Kidney capillary endothelial cell (primary cell): ENCODE measurements at regions not wholly inside any gene's neighbourhood (a gene's known extent, or its start where the extent isn't known, plus 50 kb on each side); places are given as distances from the start of the nearest gene placed in this dataset.
"Not testable (repeated sequence)": the region's sequence is repeated elsewhere in the genome, so short reads cannot be mapped to it uniquely, and the experiment has no call there.

Experiments
- DNase-seq: peaks from one replicate; pipeline ENCODE4 v3.0.0-alpha.2; 2018; ENCODE audit warnings: low spot score

GRCh38 chr9:42325561-42325960, 142.1 kb downstream of the SPATA31A6 start:
- DNase-seq, result not testable (repeated sequence)

- not testable (repeated sequence) for DNase-seq
These were observed 143.0 kb downstream of the SPATA31A6 start for GRCh38 chr9:42326482-42326881.

- not testable (repeated sequence) for DNase-seq
These were observed 151.9 kb downstream of the SPATA31A6 start for GRCh38 chr9:42335342-42335741.

GRCh38 chr9:42335984-42336657, 152.7 kb downstream of the SPATA31A6 start:
- not testable (repeated sequence) for DNase-seq

GRCh38 chr9:42338275-42338674, 154.8 kb downstream of the SPATA31A6 start:
- not testable (repeated sequence) for DNase-seq

DNA sequence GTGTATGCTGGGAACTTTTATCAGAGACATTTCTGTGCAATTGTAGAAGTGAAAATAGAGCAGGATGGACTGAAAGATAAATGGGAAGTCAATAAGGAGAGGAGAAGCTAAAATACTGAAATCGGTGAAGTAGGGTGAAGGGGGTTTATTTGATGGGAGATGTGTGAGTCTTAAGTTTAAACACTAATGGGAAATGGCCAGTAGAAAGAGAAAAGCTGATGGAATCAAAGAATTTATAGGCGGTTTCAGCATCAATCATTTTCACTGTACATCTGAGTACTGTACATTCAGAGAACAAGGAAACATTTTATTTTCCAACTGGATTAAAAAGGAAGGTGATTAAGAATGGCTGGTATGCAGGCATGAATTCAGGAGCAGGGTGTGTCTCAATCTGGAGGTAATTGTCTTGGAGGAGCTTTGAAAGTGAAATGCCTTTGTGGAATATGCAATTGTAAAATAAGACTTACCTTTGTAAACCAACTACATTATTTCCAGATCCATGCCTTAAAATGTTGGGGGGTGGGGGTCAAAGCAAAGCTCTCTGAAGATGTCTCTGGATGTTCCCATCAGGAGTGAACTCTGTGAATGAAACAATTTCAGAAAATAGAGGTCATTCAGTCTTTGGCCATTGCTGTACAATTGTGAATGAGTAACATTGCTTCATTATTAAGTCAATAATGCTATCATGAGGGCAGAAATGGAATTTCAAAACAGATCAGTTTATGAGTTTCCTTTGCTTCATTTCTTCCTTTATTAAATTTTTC, 156.4 kb downstream of the SPATA31A6 start:
- DNase-seq, result not testable (repeated sequence)

- not testable (repeated sequence) for DNase-seq
These were observed 156.9 kb downstream of the SPATA31A6 start for GRCh38 chr9:42340435-42340723.

GRCh38 chr9:42341860-42342259, 158.4 kb downstream of the SPATA31A6 start:
- DNase-seq, result not testable (repeated sequence)

DNA sequence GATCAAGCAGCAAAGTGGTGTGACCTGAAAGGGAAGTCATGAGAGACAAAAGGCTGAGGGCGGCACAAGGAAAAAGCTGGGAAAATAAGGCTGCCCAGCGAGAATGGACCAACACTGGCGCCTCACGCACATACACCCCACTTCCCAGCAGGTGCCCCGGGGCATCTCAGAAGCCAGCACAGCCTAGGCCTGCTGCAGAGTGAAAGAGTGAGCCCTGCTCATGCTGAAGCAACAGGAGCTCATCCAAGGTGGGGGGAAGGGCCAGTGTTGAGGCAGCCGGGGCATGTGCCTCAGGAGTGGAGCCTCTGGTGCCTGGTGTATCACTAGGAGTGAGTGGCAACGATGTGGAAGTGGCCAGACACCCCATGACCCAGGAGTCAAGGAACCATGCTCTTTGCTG, 158.8 kb downstream of the SPATA31A6 start:
- DNase-seq, result not testable (repeated sequence)

GRCh38 chr9:42344508-42344907, 161.0 kb downstream of the SPATA31A6 start:
- not testable (repeated sequence) for DNase-seq

DNA sequence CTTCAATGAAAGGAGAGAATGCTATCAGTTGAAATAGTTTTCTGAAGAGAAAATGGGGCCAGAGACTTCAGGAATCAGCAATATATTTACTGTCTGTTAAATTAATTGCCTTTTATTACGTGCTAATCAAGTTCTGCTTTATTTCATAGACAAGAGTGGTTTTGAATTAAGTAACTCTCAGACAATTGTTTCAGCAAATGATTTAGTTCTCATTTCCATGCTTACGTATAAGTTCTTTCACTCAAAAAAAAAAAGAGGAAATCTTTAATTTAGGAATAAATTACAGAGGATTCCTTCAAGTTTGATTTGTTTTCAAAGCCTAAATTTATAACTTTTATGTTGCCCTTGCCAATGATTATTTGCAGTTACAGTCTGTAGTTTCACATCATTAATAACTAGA, 163.5 kb downstream of the SPATA31A6 start:
- not testable (repeated sequence) for DNase-seq

- not testable (repeated sequence) for DNase-seq
These were observed 165.7 kb downstream of the SPATA31A6 start for GRCh38 chr9:42349181-42349580.

DNA sequence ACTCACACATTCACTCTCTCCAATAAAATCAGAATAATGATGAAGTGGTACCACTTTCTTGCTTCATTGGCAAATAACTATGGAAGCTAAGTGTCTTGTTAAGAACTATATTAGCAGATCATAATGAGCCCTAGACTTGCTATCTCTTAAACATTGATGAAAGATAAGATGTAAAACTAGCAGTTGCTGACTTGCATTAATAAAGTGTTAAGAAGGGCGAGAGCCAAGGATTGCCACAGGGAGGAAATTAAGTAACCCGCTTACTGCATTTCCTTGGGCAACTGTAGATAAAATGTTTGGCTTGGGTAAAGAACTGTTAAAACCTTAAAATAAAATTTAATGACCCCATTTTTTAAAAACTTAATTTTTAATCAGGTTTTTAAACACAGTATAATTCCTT, 167.0 kb downstream of the SPATA31A6 start:
- not testable (repeated sequence) for DNase-seq

DNA sequence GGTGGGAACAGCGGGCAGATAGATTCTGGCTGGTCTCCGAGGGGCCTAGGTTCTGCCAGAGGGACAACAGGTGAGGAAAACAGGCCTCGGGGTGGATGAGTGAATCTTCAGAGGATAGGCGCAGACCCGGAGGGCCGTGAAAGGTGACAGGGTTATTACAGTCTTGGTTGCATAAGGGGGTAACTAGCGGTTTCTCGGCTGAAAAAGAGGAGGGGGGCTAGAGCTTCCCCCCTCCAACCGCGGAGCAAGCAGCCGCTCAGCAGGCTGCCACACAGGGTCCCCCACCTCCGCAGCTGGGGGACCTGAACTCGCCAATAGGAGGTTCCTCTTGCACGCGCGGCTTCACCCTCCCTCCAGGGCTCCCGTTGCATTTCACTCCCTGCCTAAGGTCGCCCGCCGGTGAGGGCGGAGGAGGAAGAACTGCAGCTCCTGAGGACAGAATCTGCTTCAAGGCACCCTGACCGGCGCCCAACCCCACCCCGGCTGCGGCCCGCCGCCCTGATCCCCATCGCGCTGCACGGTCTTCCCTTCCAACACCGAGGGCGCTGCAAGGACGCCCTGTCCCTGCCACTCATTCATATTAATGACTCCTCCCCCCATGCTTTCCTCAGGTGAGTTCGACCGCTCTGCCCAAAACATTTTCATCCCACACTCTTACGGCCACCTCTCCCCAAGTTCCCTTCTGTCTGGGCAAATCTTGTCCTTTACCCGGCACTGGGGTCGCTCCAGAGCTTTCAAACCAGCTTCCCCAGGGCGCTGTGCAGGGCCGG, 174.3 kb downstream of the SPATA31A6 start:
- DNase-seq, result not testable (repeated sequence)

- DNase-seq, result not testable (repeated sequence)
These were observed 175.3 kb downstream of the SPATA31A6 start for GRCh38 chr9:42358626-42359247.

GRCh38 chr9:42364410-42365243, 181.2 kb downstream of the SPATA31A6 start:
- not testable (repeated sequence) for DNase-seq

DNA sequence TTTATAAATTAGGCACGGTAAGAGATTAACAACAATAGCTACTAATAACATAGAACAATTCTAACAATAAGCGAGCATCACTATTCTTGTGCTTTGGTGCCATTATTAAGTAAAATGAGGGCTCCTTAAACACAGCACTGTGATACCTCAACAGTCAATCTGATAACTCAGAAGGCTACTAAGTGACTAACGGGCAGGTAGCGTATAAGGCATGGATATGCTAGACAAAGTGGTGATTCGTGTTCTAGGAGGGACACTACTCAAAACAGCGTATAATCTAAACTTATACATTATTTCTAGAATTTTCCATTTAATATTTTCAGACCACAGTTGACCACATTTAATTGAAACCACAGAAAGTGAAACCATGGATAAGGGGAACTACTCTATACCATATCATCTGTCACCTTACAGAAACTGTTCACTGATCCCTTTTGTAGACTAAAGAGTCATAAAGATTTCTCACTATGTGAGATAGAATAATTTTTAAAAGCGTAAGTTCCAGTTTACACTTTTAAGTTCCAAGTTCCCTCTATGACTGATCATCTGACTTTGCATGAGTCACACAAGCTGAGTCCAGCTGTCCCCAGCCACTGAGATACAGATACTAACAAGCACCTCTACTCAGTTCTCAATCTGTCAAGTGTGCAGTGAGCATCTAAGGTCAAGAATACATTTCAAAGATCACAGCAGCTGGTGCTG, 181.9 kb downstream of the SPATA31A6 start:
- not testable (repeated sequence) for DNase-seq

GRCh38 chr9:42368279-42368881, 184.9 kb downstream of the SPATA31A6 start:
- DNase-seq, result not testable (repeated sequence)

GRCh38 chr9:42370172-42370571, 186.7 kb downstream of the SPATA31A6 start:
- DNase-seq, result not testable (repeated sequence)

DNA sequence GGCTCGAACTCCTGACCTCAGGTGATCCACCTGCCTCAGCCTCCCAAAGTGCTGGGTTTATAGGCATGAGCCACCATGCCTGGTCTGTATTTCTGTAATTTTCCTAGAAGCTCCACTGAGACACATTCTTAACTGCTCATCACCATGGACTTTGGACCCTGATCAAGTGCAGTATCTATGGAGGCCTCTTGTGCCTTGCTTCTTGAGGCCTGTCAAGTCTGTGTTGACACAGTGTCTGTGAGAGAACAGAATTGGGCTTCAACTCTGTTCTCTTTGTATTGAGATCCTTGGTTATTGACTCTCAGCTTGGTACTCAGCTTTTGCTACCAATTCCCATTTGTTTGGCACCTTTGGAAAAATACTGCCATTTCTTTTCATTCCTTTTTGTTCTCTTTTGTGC, 188.0 kb downstream of the SPATA31A6 start:
- DNase-seq, result not testable (repeated sequence)
